Left ventricle myocardium inferior (tissue), 1 donor: ENCODE measurements at regions not wholly inside any gene's neighbourhood (a gene's known extent, or its start where the extent isn't known, plus 50 kb on each side); places are given as distances from the start of the nearest gene placed in this dataset.
"Not testable (repeated sequence)": the region's sequence is repeated elsewhere in the genome, so short reads cannot be mapped to it uniquely, and the experiment has no call there.

Experiments used
- DNase-seq: peaks from one replicate; pipeline ENCODE4 v3.0.0-alpha.2; 2020
- H3K27ac ChIP-seq: fragments of 200-600 bp; replicated peaks from 2 replicates; pipeline ENCODE4 v1.8.0; 2021
- H3K27me3 ChIP-seq: fragments of 200-600 bp; 2 replicates; pipeline ENCODE4 v1.8.0; 2021; ENCODE audit warnings: low read depth
- H3K36me3 ChIP-seq: fragments of 200-600 bp; 2 replicates; pipeline ENCODE4 v1.8.0; 2021
- H3K4me1 ChIP-seq: fragments of 200-600 bp; 2 replicates; pipeline ENCODE4 v1.8.0; 2021
- H3K4me3 ChIP-seq: fragments of 200-600 bp; 2 replicates; pipeline ENCODE4 v1.8.0; 2021; ENCODE audit warnings: mild to moderate bottlenecking, moderate library complexity
- H3K9me3 ChIP-seq: fragments of 200-600 bp; replicated peaks from 2 replicates; pipeline ENCODE4 v1.8.0; 2021
- intact Hi-C: fragments of 100-400 bp; cut with micrococcal nuclease; formaldehyde crosslinking; loops from one replicate; pipeline ENCODE4 v1.11.0; 2022
- TF ChIP-seq, protein P1 (sequence below): fragments of 200-600 bp; IDR thresholded peaks from 2 replicates; pipeline ENCODE4 v1.8.0; 2021; ENCODE audit warnings: antibody characterized with exemption, mild to moderate bottlenecking, borderline replicate concordance
- donor health status: DM: no; HTN: yes; CAD: no; lungs with severe emphysema.

DNA sequence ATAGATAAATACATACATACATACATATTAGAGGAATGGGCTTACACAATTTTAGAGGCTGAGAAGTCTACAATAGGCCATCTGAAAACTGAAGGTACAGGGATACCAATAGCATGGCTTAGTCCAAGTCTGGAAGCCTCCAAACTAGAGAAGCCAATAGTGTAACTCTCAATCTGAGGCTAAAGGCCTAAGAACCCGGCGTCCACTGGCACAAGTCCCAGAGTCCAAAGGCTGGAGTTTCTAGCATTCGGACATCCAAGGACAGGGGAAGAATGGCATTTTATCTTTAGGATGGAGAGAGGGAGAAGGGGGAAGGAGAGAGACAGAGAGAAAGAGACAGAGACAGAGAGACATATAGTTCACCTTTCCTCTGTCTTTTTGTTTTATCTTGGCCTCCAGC is 63.7 kb upstream of the SYT4 start:
- Histone ChIP-seq H3K27me3 (no peaks in the 10 kb centered on the region), H3K4me1 (no peaks in the 10 kb centered on the region), H3K4me3 (no peak overlapping the region), H3K27ac (no peak overlapping the region), H3K36me3 (no peaks in the 10 kb centered on the region), H3K9me3 (peaks cover 25% of the 10 kb centered on the region)
- TF ChIP-seq, protein P1, sequence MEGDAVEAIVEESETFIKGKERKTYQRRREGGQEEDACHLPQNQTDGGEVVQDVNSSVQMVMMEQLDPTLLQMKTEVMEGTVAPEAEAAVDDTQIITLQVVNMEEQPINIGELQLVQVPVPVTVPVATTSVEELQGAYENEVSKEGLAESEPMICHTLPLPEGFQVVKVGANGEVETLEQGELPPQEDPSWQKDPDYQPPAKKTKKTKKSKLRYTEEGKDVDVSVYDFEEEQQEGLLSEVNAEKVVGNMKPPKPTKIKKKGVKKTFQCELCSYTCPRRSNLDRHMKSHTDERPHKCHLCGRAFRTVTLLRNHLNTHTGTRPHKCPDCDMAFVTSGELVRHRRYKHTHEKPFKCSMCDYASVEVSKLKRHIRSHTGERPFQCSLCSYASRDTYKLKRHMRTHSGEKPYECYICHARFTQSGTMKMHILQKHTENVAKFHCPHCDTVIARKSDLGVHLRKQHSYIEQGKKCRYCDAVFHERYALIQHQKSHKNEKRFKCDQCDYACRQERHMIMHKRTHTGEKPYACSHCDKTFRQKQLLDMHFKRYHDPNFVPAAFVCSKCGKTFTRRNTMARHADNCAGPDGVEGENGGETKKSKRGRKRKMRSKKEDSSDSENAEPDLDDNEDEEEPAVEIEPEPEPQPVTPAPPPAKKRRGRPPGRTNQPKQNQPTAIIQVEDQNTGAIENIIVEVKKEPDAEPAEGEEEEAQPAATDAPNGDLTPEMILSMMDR: no peak
- intact Hi-C loops: no loop called here
- no peak for DNase-seq

DNA sequence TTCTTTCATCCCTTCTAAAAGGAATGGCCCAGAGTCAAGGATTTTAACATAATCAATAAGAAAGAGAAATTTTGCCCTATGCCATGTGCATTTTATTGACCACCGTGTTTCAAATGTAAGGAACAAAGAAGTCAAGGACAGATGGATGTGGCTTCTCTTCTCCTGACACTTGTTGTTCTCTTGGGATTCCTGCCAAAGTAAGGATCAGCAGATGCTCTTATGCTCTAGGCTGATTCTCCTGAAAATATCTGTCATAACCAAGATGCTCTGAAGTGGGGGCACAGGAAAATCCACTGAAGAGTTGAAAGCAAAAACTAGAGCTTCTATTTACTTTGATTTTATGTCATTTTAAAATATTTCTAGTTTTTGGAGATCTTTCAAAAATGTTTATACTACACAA is 72.9 kb upstream of the SYT4 start:
- intact Hi-C loops: no loop called here
- no peaks in the 10 kb centered on the region for H3K9me3 ChIP-seq
- TF ChIP-seq, protein P1: no peak

DNA sequence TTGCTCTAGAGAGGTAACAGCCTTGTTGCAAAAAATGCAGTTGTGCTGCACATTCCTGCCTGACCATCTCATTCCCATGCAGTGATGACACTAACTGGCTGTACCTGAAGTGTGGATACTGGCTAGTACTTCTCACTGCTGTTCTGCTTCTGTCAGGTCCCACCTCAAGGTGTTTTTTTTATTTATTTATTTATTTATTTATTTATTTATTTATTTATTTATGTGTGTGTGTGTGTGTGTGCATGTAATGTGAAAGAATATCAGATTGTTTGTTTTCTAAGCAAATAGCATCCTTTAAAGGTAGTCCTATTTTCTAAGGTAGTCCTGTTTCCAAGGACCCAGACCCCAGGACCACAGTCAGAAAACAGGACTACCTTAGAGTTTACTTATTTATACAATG is 87.2 kb upstream of the SYT4 start:
- no peaks in the 10 kb centered on the region for H3K4me1 ChIP-seq
- H3K9me3 ChIP-seq: no peaks in the 10 kb centered on the region
- no peaks in the 10 kb centered on the region for H3K27me3 ChIP-seq
- no peaks in the 10 kb centered on the region for H3K36me3 ChIP-seq
- no peak overlapping the region for H3K27ac ChIP-seq
- DNase-seq: no peak
- H3K4me3 ChIP-seq: no peak overlapping the region
- TF ChIP-seq, protein P1: no peak
- intact Hi-C loops: no loop called here

More for the DNA sequence above, 72.9 kb upstream of the SYT4 start:
- Histone ChIP-seq H3K36me3 (no peaks in the 10 kb centered on the region), H3K4me1 (no peaks in the 10 kb centered on the region), H3K27me3 (no peaks in the 10 kb centered on the region), H3K27ac (no peak overlapping the region), H3K4me3 (no peak overlapping the region)
- no peak for DNase-seq

DNA sequence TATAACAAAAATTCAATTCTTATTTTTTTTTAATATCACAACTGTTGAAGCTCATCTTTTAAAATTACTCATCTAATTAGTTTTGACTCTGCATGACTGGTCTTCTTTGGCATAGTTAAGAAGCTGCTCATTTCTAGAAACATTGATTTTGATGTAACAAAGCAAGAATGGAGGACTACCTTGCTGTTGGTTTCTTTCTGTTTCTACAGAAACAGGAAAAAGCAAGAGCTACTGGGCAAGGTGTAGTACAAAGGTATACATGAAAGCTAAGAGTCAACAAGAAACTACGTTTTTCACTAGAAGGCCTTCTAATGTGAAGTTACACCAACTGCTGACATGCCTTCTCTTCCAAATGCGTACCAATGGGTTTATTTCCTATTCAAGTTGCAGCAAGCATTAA is 90.6 kb upstream of the SYT4 start:
- no peak overlapping the region for H3K4me3 ChIP-seq
- no peak overlapping the region for H3K27ac ChIP-seq
- H3K36me3 ChIP-seq: no peaks in the 10 kb centered on the region
- TF ChIP-seq, protein P1: no peak
- intact Hi-C loops: no loop called here
- no peak for DNase-seq
- H3K4me1 ChIP-seq: no peaks in the 10 kb centered on the region
- no peaks in the 10 kb centered on the region for H3K27me3 ChIP-seq
- H3K9me3 ChIP-seq: no peaks in the 10 kb centered on the region

DNA sequence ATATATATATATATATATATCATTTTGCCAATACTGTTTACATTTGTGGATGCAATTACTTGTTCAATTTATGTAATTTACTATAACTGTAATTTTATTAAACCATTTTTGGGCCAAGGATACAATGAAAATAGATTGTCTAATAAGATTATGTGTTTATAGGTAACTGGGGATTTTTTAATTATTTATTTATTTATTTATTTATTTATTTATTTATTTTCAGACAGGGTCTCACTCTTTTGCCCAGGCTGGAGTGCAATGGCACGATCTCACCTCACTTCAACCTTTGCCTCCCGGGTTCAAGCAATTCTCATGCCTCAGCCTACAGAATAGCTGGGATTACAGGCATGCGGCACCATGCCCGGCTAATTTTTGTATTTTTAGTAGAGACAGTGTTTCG is 92.0 kb upstream of the SYT4 start:
- H3K4me1 ChIP-seq, intact Hi-C loops, H3K9me3 ChIP-seq, DNase-seq, H3K4me3 ChIP-seq, H3K27ac ChIP-seq, H3K36me3 ChIP-seq, H3K27me3 ChIP-seq: not testable (repeated sequence)

DNA sequence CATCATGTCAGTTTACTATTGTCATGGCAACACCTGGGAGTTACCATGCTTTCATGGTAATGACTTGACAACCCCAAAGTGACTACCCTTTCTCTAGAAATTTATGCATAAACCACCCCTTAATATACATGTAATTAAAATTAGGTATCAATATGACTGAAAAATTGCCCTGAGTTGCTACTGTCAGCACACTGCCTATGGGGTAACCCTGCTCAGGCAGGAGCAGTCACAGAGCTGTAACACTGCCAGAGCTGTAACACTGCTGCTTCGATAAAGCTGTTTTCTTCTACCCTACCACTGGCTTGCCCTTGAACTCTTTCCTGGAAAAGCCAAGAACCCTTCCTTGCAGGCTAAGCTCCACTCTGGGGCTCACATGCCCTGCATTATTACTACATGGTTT is 95.5 kb upstream of the SYT4 start:
- intact Hi-C loops: no loop called here
- TF ChIP-seq, protein P1: no peak
- Histone ChIP-seq H3K27ac (no peak overlapping the region), H3K36me3 (no peaks in the 10 kb centered on the region), H3K4me3 (no peak overlapping the region), H3K9me3 (no peaks in the 10 kb centered on the region), H3K4me1 (no peaks in the 10 kb centered on the region), H3K27me3 (no peaks in the 10 kb centered on the region)
- no peak for DNase-seq
